Body of pancreas (tissue), 4 donors: ENCODE measurements at regions not wholly inside any gene's neighbourhood (a gene's known extent, or its start where the extent isn't known, plus 50 kb on each side); places are given as distances from the start of the nearest gene placed in this dataset.

Experiments used
- ATAC-seq: fragments of 150-250 bp; one replicate; pipeline ENCODE4 v1.9.1; 2016
- DNase-seq, 4 donors: peaks; one replicate each; pipeline ENCODE4 v3.0.0-alpha.2; 2019
- H3K27ac ChIP-seq, 4 donors: fragments of 200-600 bp; sonication (generic); 1 replicate in 3 of 4; 2 replicates in 1 of 4; pipeline versions ENCODE4 v1.5.1 to v1.6.1; 2016 to 2019; ENCODE audit warnings: mild to moderate bottlenecking in 1 of 4, mixed read lengths in 1 of 4, moderate library complexity in 1 of 4
- H3K27me3 ChIP-seq, 2 donors: fragments of 200-600 bp; sonication (generic); one replicate each; pipeline ENCODE4 v1.6.0; 2016; ENCODE audit warnings: mild to moderate bottlenecking in 1 of 2
- H3K36me3 ChIP-seq, 2 donors: fragments of 200-600 bp; sonication (generic); replicated peaks in 1 of 2; 2 replicates each; pipeline ENCODE4 v1.5.1; 2016; ENCODE audit warnings: low read depth in 2 of 2; ENCODE audit not compliant: insufficient read depth in 1 of 2
- H3K4me1 ChIP-seq: fragments of 200-600 bp; sonication (generic); one replicate; pipeline ENCODE4 v1.6.0; 2016
- H3K4me3 ChIP-seq, 2 donors: fragments of 200-600 bp; sonication (generic); 1 replicate in 1 of 2; 2 replicates in 1 of 2; pipeline ENCODE4 v1.5.1; 2016 to 2019
- H3K9me3 ChIP-seq, 3 donors: fragments of 200-600 bp; sonication (generic); 1 replicate in 2 of 3; 2 replicates in 1 of 3; pipeline ENCODE4 v1.5.1; 2016
- POLR2A ChIP-seq, 3 donors: fragments of 450-650 bp; IDR thresholded peaks; one replicate each; pipeline ENCODE4 v1.6.1; 2016; ENCODE audit warnings: antibody characterized with exemption in 3 of 3, mild to moderate bottlenecking in 2 of 3
- WGBS, 2 donors: methylation state at CpG; one replicate each; pipeline ENCODE4 v1.1.5; 2017; 5-methylcytosine and 5-hydroxymethylcytosine counted together
- intact Hi-C: fragments of 100-400 bp; cut with DNase I; formaldehyde crosslinking; loops from one replicate; pipeline ENCODE4 v1.15.1; 2023
- TF ChIP-seq, protein P1 (sequence below), 7 experiments: fragments of 450-650 bp in 4 of 7; fragments of 200-600 bp in 3 of 7; sonication (generic) in 3 of 7; IDR thresholded peaks; one replicate each; pipeline ENCODE4 v1.5.1; 2016 to 2019; ENCODE audit warnings: antibody characterized with exemption in 7 of 7

DNA sequence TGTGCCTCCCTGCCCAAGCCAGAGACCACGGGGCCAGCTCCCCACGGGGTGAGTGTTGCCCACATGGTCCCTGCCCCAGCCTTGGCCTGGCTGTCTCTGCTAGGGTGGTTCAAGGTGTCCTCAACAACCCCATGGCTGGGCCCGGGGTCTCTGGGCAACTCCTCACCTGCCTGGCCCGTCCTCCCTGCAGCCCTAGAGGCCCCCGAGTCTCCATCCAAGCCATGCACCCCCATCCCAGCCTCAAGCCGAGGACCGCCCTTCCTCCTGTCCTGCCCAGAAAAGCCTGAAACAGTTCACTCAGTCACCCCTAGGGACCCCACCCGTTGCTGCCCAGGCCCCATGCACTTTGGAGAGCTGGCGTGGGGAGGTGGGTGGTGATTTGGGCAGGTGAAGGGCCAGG, 120.9 kb downstream of the FAM53A start:
- 45 to 47% methylated on average over 6 to 9 of the region's 9 CpGs for WGBS, 2 donors
- intact Hi-C loops: no loop called here

DNA sequence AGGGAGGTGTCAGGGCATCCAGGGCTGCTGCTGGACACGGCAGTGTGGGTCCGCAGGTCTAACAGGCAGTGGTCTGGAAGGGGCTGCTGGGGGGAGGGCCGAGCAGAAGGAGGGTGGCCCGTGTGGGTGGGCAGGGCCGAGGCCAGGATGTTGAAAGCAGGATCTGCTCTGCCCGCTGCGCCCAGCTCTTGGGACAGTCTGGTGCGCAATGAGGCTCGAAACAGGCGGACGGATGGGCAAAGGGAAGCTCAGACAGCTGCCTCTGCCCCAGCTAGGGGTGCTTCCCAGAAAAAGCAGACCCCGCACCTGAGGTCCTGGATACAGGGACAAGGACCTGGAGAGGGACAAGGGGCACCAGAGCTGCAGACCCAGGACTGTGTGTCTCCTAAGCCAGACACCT, 121.3 kb downstream of the FAM53A start:
- Histone ChIP-seq H3K9me3 (no peaks in the 10 kb centered on the region), H3K36me3 (no peaks in the 10 kb centered on the region), H3K27ac (no peak overlapping the region), H3K27me3 (peaks cover 0 to 2% of the 10 kb centered on the region in 2 donors), H3K4me3 (no peak overlapping the region), H3K4me1 (no peaks in the 10 kb centered on the region)
- DNase-seq (no peak), ATAC-seq (no peak)
- intact Hi-C loops: no loop called here
- TF ChIP-seq, protein P1, sequence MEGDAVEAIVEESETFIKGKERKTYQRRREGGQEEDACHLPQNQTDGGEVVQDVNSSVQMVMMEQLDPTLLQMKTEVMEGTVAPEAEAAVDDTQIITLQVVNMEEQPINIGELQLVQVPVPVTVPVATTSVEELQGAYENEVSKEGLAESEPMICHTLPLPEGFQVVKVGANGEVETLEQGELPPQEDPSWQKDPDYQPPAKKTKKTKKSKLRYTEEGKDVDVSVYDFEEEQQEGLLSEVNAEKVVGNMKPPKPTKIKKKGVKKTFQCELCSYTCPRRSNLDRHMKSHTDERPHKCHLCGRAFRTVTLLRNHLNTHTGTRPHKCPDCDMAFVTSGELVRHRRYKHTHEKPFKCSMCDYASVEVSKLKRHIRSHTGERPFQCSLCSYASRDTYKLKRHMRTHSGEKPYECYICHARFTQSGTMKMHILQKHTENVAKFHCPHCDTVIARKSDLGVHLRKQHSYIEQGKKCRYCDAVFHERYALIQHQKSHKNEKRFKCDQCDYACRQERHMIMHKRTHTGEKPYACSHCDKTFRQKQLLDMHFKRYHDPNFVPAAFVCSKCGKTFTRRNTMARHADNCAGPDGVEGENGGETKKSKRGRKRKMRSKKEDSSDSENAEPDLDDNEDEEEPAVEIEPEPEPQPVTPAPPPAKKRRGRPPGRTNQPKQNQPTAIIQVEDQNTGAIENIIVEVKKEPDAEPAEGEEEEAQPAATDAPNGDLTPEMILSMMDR (IDR thresholded peaks at IDR 0.05): no peak
- TF ChIP-seq POLR2A (IDR thresholded peaks at IDR 0.05): no peak
- 56 to 78% methylated on average over 11 to 12 of the region's 12 CpGs for WGBS, 2 donors

More for the DNA sequence above, 120.9 kb downstream of the FAM53A start:
- H3K4me3 ChIP-seq: no peak overlapping the region
- no peak for ATAC-seq
- no peak overlapping the region for H3K27ac ChIP-seq
- no peaks in the 10 kb centered on the region for H3K9me3 ChIP-seq
- H3K27me3 ChIP-seq: peaks cover 0 to 5% of the 10 kb centered on the region in 2 donors
- H3K4me1 ChIP-seq: no peaks in the 10 kb centered on the region
- no peaks in the 10 kb centered on the region for H3K36me3 ChIP-seq
- DNase-seq: no peak
- TF ChIP-seq, protein P1 (IDR thresholded peaks at IDR 0.05): no peak
- TF ChIP-seq POLR2A (IDR thresholded peaks at IDR 0.05): no peak

DNA sequence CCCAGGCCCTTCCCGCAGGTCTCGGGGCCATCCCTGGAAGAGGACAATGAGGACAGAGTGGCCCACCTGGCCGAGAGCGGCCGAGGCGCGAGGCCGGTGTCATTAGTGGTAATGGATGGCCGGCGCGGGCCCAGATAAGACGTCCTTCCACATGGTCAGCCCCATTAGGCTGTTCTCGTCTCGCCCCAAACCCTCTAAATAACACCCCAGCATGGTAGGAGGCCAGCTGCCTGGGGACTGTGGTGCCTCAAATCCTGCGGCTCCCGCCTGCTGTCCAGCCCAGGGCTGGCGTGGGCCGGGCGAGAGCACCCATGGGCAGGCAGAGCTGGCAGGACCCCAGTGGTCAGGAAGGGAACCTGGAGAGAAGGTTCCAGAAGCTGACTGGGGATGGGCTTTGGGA, 121.7 kb downstream of the FAM53A start:
- Histone ChIP-seq H3K4me3 (no peak overlapping the region), H3K27me3 (no peaks in the 10 kb centered on the region), H3K9me3 (no peaks in the 10 kb centered on the region), H3K27ac (no peak overlapping the region), H3K4me1 (no peaks in the 10 kb centered on the region), H3K36me3 (no peaks in the 10 kb centered on the region)
- intact Hi-C loops: no loop called here
- ATAC-seq (no peak), DNase-seq (no peak)
- TF ChIP-seq, protein P1 (IDR thresholded peaks at IDR 0.05): no peak
- no peak for TF ChIP-seq POLR2A (IDR thresholded peaks at IDR 0.05)
- 20 to 37% methylated on average over 1 to 19 of the region's 19 CpGs for WGBS, 2 donors

DNA sequence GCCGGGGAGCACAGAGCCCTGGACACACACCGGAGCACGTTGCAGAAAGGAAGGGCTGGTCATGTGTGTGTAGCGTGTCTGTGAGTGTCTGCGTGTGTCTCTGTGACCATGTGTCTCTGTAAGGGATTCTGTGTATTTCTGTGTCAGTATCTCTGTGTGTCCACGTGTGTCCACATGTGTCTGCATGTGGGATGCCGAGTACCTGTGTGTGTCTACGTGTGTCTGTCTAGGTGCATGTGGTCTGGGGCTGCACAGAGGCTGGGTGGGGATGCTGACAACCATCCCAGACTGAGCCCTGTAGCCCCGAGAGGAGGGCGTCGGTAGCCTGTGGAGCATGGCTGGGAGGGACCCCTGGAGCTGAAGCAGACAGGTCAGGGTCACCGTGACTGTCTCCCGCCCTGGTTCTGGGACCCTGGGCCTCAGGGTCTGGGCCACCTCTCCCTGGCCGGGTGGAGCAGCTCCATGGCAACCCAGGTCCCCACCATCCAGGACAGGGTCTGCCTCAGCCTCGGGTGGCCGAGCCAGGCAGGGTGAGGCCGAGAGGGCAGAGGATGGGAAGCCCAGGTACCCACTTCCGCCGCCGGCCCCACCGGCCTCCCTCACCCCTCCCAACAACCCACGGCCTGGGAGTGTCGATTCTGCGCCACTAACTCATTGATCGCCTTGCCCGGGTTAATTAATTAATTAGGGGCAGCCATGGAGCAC, 122.7 kb downstream of the FAM53A start:
- no peaks in the 10 kb centered on the region for H3K4me1 ChIP-seq
- no peak overlapping the region for H3K4me3 ChIP-seq
- H3K27ac ChIP-seq: no peak overlapping the region
- no peak for ATAC-seq
- no peak for TF ChIP-seq POLR2A (IDR thresholded peaks at IDR 0.05)
- TF ChIP-seq, protein P1 (IDR thresholded peaks at IDR 0.05): no peak
- no peaks in the 10 kb centered on the region for H3K27me3 ChIP-seq
- intact Hi-C loops: no loop called here
- H3K9me3 ChIP-seq: no peaks in the 10 kb centered on the region
- WGBS, 2 donors: 58 to 77% methylated on average over 3 to 25 of the region's 26 CpGs
- no peak for DNase-seq
- H3K36me3 ChIP-seq: no peaks in the 10 kb centered on the region
